Left ventricle myocardium inferior (tissue), 1 donor: ENCODE measurements at regions not wholly inside any gene's neighbourhood (a gene's known extent, or its start where the extent isn't known, plus 50 kb on each side); places are given as distances from the start of the nearest gene placed in this dataset.

Experiments used
- DNase-seq: peaks from one replicate; pipeline ENCODE4 v3.0.0-alpha.2; 2020
- H3K27ac ChIP-seq: fragments of 200-600 bp; replicated peaks from 2 replicates; pipeline ENCODE4 v1.8.0; 2021
- H3K27me3 ChIP-seq: fragments of 200-600 bp; 2 replicates; pipeline ENCODE4 v1.8.0; 2021; ENCODE audit warnings: low read depth
- H3K36me3 ChIP-seq: fragments of 200-600 bp; 2 replicates; pipeline ENCODE4 v1.8.0; 2021
- H3K4me1 ChIP-seq: fragments of 200-600 bp; 2 replicates; pipeline ENCODE4 v1.8.0; 2021
- H3K4me3 ChIP-seq: fragments of 200-600 bp; 2 replicates; pipeline ENCODE4 v1.8.0; 2021; ENCODE audit warnings: mild to moderate bottlenecking, moderate library complexity
- H3K9me3 ChIP-seq: fragments of 200-600 bp; replicated peaks from 2 replicates; pipeline ENCODE4 v1.8.0; 2021
- intact Hi-C: fragments of 100-400 bp; cut with micrococcal nuclease; formaldehyde crosslinking; loops from one replicate; pipeline ENCODE4 v1.11.0; 2022
- TF ChIP-seq, protein P1 (sequence below): fragments of 200-600 bp; IDR thresholded peaks from 2 replicates; pipeline ENCODE4 v1.8.0; 2021; ENCODE audit warnings: antibody characterized with exemption, mild to moderate bottlenecking, borderline replicate concordance
- donor health status: DM: no; HTN: yes; CAD: no; lungs with severe emphysema.

DNA sequence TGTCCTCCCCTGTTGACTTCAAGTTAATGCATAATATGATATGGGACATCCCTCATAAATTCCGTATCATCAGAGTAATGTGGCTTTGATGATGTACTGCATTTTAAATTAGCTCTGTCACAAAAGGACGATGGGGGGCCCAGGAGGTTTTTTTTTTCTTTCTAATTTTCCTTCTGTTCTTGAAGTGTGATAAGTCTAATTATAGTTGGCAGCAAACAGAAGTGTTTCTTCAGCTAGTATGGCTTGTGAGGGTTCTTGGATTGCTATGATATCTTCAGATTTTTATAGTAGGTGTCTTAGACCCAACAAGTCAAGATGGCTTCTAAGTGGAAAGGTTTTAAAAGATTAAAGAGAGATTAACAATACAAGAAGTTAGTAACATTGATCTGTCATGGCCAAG, 796.2 kb upstream of the RBFOX1 start:
- intact Hi-C loops = no loop called here
- no peaks in the 10 kb centered on the region for H3K9me3 ChIP-seq
- H3K36me3 ChIP-seq = no peaks in the 10 kb centered on the region
- no peak overlapping the region for H3K27ac ChIP-seq
- TF ChIP-seq, protein P1, sequence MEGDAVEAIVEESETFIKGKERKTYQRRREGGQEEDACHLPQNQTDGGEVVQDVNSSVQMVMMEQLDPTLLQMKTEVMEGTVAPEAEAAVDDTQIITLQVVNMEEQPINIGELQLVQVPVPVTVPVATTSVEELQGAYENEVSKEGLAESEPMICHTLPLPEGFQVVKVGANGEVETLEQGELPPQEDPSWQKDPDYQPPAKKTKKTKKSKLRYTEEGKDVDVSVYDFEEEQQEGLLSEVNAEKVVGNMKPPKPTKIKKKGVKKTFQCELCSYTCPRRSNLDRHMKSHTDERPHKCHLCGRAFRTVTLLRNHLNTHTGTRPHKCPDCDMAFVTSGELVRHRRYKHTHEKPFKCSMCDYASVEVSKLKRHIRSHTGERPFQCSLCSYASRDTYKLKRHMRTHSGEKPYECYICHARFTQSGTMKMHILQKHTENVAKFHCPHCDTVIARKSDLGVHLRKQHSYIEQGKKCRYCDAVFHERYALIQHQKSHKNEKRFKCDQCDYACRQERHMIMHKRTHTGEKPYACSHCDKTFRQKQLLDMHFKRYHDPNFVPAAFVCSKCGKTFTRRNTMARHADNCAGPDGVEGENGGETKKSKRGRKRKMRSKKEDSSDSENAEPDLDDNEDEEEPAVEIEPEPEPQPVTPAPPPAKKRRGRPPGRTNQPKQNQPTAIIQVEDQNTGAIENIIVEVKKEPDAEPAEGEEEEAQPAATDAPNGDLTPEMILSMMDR = no peak
- no peak for DNase-seq
- peaks cover 4% of the 10 kb centered on the region for H3K27me3 ChIP-seq
- H3K4me1 ChIP-seq = no peaks in the 10 kb centered on the region
- no peak overlapping the region for H3K4me3 ChIP-seq

DNA sequence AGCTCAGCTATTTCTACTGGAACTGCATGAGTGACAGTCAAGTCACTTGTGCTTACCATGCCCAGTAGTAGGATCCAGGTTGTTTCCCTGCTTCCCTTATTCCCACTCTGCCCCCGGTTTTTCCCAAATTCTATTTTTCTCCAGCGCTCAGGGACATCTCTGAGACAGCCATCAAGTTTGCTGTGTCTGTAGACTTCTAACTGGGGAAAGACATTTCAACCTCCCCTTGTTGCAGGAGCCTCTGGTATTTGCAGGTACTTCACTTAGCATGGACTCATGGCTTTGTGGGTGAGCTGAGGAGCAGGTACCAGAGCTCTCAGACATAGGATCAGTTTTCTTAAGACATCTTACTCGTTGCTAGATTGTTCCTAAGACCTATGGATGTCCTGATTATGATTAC, 801.6 kb upstream of the RBFOX1 start:
- H3K36me3 ChIP-seq = no peaks in the 10 kb centered on the region
- H3K27me3 ChIP-seq = peaks cover 4% of the 10 kb centered on the region
- no peaks in the 10 kb centered on the region for H3K4me1 ChIP-seq
- H3K9me3 ChIP-seq = no peaks in the 10 kb centered on the region
- H3K4me3 ChIP-seq = no peak overlapping the region
- DNase-seq = no peak
- H3K27ac ChIP-seq = no peak overlapping the region
- intact Hi-C loops = no loop called here
- TF ChIP-seq, protein P1 = no peak

DNA sequence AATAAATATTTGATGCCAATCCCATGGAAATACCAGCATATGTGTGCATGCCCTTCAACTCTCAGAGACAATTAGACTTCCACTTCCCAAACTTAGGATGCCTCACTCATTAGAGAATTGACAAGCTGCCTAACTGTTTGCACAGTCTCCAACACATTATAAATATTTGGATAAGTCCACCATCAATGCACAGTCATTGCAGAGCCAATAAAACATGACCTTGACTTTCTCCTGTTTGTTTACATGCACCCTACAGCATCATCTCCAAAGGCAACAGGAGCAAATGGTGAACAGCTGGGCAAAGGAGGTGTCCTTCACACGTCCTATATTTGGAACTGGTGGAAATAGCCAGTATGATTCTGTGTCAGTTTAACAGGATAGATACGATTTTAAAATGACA, 804.4 kb upstream of the RBFOX1 start:
- TF ChIP-seq, protein P1 = no peak
- Histone ChIP-seq H3K27ac (no peak overlapping the region), H3K9me3 (no peaks in the 10 kb centered on the region), H3K4me1 (no peaks in the 10 kb centered on the region), H3K27me3 (peaks cover 8% of the 10 kb centered on the region), H3K4me3 (no peak overlapping the region), H3K36me3 (no peaks in the 10 kb centered on the region)
- no peak for DNase-seq
- intact Hi-C loops = no loop called here

DNA sequence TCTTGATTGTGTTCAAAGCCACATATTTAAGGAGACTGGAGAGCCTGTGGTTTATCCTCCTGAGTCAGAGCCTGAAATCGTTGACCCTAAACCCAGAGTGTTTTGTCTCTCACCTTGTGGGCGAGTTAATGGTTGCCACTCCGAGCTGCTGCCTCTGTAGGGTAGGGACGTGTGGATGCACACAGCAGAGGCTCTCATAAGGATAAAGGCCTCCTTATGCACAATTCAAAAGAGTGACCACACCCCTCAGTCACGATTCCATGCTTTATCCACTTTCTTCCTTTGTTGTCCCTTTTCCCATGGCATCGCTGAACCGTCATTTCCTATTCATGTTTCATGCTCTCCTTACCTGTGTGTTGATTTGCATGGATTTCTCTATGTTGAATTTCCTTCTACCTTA, 805.0 kb upstream of the RBFOX1 start:
- no peaks in the 10 kb centered on the region for H3K9me3 ChIP-seq
- H3K4me3 ChIP-seq = no peak overlapping the region
- H3K27ac ChIP-seq = no peak overlapping the region
- DNase-seq = no peak
- peaks cover 5% of the 10 kb centered on the region for H3K27me3 ChIP-seq
- H3K36me3 ChIP-seq = no peaks in the 10 kb centered on the region
- no peaks in the 10 kb centered on the region for H3K4me1 ChIP-seq
- intact Hi-C loops = no loop called here
- TF ChIP-seq, protein P1 = no peak

DNA sequence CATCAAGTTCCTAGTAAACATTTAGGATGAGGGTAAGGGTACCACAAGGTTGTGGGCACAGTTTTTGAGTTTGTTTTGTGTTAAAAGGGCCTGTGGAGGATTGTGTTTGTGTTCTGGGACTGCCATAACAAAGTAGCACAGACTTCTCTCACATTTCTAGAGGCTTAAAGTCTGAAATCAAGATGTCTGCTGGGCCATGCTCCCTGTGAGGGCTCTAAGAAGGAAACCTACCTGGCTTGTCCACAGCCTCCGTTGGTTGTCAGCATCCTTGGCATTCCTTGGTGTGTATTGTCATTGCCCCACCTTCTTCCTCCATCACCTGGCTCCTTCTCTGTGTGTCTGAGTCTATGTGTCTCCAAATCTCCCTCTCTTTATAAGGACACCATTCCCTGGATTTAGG, 808.1 kb upstream of the RBFOX1 start:
- intact Hi-C loops = no loop called here
- TF ChIP-seq, protein P1 = no peak

More for the DNA sequence above, 808.1 kb upstream of the RBFOX1 start:
- H3K36me3 ChIP-seq = no peaks in the 10 kb centered on the region
- no peak for DNase-seq
- H3K27ac ChIP-seq = no peak overlapping the region
- no peaks in the 10 kb centered on the region for H3K9me3 ChIP-seq
- H3K4me3 ChIP-seq = no peak overlapping the region
- H3K27me3 ChIP-seq = peaks cover 13% of the 10 kb centered on the region
- no peaks in the 10 kb centered on the region for H3K4me1 ChIP-seq
